ENCODE measurements at regions not wholly inside any gene's neighbourhood (a gene's known extent, or its start where the extent isn't known, plus 50 kb on each side); places are given as distances from the start of the nearest gene placed in this dataset.
"Not testable (repeated sequence)": the region's sequence is repeated elsewhere in the genome, so short reads cannot be mapped to it uniquely, and the experiment has no call there.

DNA sequence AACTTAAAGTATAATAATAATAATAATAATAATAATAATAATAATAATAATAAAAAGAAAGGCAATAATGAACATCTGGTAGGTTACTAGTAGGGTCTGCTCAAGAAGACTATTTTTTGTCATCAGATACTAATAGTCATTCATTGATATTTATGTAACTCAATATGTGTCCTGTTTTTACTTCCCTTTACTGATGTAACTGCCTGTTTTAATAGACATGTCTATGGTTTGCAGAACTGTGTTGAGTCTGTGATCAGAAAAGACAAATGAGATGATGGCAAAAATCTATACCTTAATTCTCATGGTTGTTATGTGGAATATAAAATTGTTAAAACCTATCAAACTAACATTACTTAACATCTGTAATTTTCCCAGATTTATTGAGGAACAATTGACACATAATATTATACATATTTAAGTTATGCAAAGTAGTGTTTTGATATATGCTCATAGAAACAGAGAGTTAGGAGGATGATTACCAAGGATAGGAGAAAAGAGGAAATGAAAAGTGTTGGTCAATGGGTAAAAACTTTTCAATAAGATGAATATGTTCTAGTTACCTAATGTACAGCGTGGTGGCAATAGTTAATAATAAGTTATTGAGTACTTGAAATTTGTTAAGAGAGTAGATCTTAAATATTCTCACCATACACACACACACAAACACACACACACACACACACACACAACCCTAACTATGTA is 699.4 kb downstream of the ZPLD1 start:
- no peak for DNase-seq (ENCODE audit: extremely low read depth in 1 of 2, low read depth in 1 of 2)

DNA sequence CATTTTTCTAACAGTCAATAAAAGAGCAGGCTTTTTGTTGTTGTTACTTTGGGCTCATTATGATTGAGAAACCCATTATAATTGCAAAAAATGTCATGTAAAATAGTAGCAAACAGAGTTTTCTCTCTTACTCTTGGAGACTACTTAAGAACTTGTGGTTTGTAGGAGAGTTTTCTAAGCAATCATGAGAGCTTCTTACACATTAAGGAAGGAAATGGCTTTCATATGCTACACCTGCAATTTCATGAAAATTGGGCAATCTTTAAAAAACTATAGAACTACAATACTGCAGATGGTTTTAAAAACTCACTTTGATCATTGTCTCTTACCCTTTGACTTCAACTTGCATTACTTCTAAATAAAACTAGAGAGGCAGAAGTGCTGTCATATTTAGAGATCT is 701.8 kb downstream of the ZPLD1 start:
- DNase-seq (ENCODE audit: extremely low read depth in 1 of 2, low read depth in 1 of 2): no peak

DNA sequence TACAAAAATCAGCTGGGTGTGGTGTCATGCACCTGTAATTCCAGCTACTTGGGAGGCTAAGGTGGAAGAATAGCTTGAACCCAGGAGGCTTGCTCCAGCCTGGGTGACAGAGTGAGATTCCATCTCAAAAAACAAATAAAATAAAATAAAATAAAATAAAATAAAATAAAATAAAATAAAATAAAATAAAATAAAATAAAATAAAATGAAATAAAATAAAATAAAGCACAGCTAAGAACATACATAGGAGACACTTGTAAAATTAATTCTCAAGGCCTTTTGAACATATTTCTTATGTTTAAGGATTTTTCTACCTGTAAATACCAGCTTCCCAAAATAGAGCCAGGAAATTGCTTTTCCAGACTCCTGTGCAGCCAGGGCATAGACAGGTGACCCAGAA is 703.0 kb downstream of the ZPLD1 start:
- DNase-seq (ENCODE audit: extremely low read depth in 1 of 2, low read depth in 1 of 2): no peak

DNA sequence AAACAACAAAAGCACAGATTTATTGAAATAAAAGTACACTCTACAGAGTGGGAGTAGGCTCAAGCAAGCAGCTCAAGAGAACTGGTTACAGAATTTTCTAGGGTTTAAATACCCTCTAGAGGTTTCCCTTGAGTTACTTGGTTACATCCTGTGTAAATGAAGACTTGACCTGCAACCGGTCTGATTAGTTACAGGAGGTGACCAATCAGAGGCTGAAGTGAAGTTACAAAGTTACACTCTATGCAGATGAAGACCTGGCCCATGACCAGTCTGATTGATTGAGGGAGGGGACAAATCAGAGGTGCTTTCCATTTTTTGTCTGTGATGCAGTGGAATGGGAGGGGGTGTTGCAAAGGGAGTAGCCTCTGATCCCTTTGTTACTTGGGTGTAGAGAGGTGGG is 723.4 kb downstream of the ZPLD1 start:
- DNase-seq (ENCODE audit: extremely low read depth in 1 of 2, low read depth in 1 of 2): no peak

GRCh38 chr3:103166890-103167289 is 732.1 kb downstream of the ZPLD1 start:
- no peak for DNase-seq (ENCODE audit: extremely low read depth in 1 of 2, low read depth in 1 of 2)

- DNase-seq (ENCODE audit: extremely low read depth in 1 of 2, low read depth in 1 of 2): no peak
Observed at GRCh38 chr3:103167850-103168249, 733.0 kb downstream of the ZPLD1 start.

DNA sequence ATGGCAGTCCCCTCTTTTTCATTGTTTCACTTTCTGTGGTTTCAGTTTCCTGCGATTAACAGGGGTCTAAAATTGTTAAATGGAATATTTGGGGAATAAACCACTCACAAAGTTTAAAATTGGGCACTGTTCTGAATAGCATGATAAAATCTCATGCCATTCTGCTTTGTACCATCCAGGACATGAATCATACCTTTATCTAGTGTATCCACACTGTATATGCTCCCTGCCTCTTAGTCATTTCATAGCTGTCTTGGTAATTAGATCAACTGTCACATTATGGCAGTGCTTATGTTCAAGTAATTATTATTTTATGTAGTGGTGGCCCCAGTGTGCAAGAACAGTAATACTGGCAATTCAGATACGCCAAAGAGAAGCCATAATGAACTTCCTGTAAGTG is 734.5 kb downstream of the ZPLD1 start:
- DNase-seq (ENCODE audit: extremely low read depth in 1 of 2, low read depth in 1 of 2): no peak

DNA sequence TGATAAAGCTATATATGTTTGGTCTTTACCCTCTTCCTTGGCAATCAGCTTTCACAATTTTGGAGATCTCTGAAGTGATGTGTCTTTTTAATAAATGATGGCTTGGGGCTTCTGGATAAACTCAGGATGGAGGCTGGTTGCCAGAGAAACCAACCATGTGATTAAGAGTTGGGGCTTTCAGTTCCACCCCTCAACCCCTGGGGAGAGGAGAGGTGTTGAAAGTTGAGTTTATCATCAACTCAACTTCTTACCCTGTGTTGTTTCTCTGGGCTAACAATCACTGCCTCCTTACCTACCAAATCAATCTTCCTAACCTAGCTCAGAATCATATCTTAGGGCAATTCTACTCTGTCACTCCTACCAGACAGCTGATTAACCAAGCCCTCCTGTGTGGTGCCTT is 735.8 kb downstream of the ZPLD1 start:
- no peak for DNase-seq (ENCODE audit: extremely low read depth in 1 of 2, low read depth in 1 of 2)

DNA sequence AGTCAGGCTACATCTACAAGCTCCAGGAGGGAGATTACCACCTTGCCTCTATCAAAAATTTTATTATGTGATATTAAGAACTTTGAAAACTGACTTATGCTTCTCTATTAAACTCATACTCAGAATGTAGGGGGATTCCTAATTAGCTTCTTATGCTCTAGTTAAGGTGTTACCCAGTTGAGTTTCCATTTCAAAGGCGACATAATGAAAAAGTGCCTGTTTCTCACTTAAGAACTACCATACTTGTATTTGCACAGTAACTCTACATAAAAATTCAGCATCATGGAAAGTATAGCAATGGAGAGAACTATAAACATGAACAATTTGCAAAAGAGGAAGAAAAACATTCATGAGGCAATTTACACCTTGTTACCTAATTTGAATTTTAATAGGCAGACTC is 739.1 kb downstream of the ZPLD1 start:
- DNase-seq (ENCODE audit: extremely low read depth in 1 of 2, low read depth in 1 of 2): no peak

DNA sequence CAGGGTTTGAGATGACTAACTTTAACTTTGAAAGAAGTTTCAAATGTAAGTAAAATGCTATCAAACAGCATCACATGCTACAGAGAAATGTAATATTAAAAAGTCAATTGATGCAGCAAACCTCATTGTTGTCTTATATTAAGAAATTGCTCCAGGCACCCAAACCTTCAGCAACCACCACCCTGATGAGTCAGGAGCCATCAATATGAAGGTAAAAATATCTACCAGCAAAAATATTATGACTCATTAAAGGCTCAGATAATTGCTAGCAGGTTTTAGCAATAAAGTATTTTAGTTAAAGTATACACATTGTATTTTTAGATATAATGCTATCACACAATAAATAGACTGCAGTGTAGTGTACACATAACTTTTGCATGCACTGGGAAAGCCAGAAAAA is 746.3 kb downstream of the ZPLD1 start:
- no peak for DNase-seq (ENCODE audit: extremely low read depth in 1 of 2, low read depth in 1 of 2)

DNA sequence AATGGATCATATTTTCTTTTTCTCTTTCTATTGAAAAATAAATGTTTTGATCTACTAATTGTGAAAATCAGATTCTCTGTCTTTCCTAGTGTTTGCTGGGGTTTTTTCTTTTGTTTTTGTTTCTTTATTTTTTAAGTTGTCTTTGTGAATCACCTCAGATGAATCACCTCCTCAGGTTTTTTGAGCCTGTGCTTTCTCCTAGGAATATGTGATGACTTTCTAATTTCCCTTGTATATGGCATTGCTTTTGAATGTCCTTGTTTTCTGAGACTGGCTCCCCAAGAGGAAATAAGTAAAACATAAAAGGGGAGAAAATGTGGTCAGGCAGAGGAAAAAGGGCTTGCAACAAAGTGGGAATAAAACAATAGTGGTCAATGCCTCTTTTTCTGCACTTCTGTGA is 750.0 kb downstream of the ZPLD1 start:
- no peak for DNase-seq (ENCODE audit: extremely low read depth in 1 of 2, low read depth in 1 of 2)

DNA sequence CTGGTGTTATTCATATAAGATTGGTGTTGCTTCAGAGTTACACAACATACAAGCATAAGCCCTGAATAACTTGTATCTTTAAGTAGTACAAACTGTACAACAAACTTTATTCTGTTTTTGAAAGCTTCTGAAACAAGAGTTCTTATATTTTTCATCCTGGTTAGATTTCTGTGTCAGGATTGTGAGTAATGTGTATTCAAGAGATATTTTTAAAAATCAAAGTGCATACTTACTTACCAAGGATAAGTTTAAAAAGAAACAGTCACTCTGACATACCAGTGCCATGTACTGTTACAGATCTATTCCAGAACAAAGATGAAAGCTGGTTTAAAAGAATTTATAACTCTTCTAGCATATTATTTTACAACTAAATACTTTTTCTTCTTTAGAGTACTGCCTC is 755.1 kb downstream of the ZPLD1 start:
- DNase-seq (ENCODE audit: extremely low read depth in 1 of 2, low read depth in 1 of 2): no peak

DNA sequence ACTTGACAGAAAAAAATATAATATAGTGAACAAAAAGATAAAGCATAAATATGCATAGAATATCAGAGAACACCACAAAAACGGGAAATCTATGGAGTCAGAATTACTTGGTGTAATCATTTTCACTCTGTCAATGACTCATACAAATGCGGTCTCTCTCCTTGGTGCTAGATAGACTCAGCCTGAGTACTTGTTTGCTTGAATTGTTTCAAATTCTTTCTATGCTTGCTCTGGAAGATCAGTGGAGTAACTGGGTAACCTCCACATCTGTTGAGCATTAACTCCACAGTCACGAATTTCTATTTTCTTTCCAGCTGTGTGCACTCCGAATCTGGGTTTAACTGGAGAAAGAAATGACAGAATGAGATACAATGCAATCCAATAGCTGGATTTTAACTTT is 760.4 kb downstream of the ZPLD1 start:
- DNase-seq (ENCODE audit: extremely low read depth in 1 of 2, low read depth in 1 of 2): no peak

DNA sequence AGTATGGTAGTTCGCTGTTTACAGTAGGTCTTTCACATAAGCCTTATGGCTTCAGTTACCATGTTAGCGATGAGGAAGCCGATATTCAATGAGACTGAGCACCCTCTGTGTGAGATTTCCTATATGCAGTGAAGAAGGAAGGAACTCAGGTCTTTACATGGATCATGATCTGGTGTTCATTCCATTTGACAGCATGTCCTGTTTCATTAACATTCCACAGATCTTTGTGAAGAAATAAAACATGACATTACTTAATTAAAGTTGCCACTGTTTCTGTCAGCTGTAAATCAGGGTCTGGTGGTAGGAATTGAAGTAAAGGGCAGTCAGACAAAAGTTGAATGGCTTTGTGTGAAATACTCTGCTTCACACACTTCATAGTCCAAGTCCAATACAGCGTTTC is 768.6 kb downstream of the ZPLD1 start:
- no peak for DNase-seq (ENCODE audit: extremely low read depth in 1 of 2, low read depth in 1 of 2)

- DNase-seq (ENCODE audit: extremely low read depth in 1 of 2, low read depth in 1 of 2): no peak
Observed at GRCh38 chr3:103210583-103210982, 775.8 kb downstream of the ZPLD1 start.

DNA sequence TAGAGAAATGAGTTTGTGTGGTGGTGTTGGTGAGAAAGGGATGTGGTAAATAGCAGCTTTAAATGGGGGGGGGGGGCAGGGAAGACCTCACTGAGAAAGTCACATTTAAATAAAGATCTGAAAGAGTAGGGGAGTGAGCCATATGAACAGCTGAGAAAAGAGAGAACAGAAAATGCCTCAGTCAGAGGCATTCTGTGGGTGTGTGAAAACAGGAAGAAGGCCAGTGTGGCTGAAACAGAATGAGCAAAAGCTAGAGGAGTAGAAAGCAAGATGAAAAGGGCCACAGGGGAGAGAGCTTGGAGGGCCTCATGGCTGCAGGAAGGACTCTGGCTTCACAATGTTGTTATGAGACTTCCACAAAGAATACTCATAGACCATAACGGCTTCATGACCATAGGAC is 783.3 kb downstream of the ZPLD1 start:
- no peak for DNase-seq (ENCODE audit: extremely low read depth in 1 of 2, low read depth in 1 of 2)

DNA sequence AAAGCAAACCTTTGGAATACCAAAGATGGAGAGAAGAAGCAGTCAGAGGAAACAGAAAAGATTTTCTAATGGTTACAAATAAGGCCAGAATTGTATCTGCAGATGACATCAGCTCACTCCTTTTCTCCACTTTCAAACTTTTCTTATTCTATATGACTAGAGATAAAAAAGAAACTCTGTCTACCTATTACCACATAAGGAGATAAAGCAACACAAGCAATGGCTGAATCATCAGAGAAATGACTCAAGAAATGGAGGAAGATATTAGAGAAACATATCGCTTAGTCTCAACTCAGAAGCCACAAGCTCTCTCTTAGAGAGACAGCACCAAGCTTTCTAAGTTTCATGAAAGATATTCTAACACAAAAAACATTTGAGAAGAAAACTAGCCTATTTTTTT is 784.0 kb downstream of the ZPLD1 start:
- no peak for DNase-seq (ENCODE audit: extremely low read depth in 1 of 2, low read depth in 1 of 2)

- no peak for DNase-seq (ENCODE audit: extremely low read depth in 1 of 2, low read depth in 1 of 2)
Observed at GRCh38 chr3:103227651-103228050, 792.8 kb downstream of the ZPLD1 start.

DNA sequence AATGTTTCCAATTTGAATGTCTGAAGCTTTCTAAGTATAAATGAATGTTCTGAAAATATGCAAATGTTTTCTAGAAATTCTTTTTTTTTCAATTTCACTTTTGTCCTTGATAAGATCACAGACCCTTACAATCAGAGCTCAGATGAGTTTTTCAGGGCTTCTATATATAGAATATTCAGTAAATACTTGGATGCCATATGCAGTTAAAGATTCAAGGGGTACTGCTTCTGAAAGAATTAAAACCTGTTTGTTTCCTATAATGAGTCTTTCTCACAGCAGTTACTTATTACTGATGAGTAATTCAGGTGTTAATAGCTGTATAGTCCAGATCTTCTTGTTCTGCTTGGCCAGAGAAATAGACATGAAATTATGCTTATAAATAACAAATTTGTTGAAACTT is 812.6 kb downstream of the ZPLD1 start:
- DNase-seq (ENCODE audit: extremely low read depth in 1 of 2, low read depth in 1 of 2): no peak

- DNase-seq (ENCODE audit: extremely low read depth in 1 of 2, low read depth in 1 of 2): not testable (repeated sequence)
Observed at GRCh38 chr3:103254827-103255226, 820.0 kb downstream of the ZPLD1 start.

- DNase-seq (ENCODE audit: extremely low read depth in 1 of 2, low read depth in 1 of 2): no peak
Observed at GRCh38 chr3:103269287-103269686, 834.5 kb downstream of the ZPLD1 start.

GRCh38 chr3:103271575-103271974 is 836.8 kb downstream of the ZPLD1 start:
- no peak for DNase-seq (ENCODE audit: extremely low read depth in 1 of 2, low read depth in 1 of 2)

- DNase-seq (ENCODE audit: extremely low read depth in 1 of 2, low read depth in 1 of 2): no peak
Observed at GRCh38 chr3:103295974-103296570, 861.3 kb downstream of the ZPLD1 start.
